HEK293 (cell line): ENCODE measurements at regions not wholly inside any gene's neighbourhood (a gene's known extent, or its start where the extent isn't known, plus 50 kb on each side); places are given as distances from the start of the nearest gene placed in this dataset.

ENCODE experiments used
- CTCF ChIP-seq: fragments of 450-650 bp; formaldehyde crosslinking; IDR thresholded peaks from 2 replicates; pipeline ENCODE4 v1.5.1; 2016; ENCODE audit warnings: missing biosample characterization, missing genetic modification characterization
- YY1 ChIP-seq: fragments of 450-650 bp; formaldehyde crosslinking; IDR thresholded peaks from 2 replicates; pipeline ENCODE4 v1.5.1; 2018; ENCODE audit warnings: missing biosample characterization, missing genetic modification characterization
- ZNF580 ChIP-seq: fragments of 450-650 bp; formaldehyde crosslinking; IDR thresholded peaks from 2 replicates; pipeline ENCODE4 v1.5.1; 2016; ENCODE audit warnings: missing biosample characterization, missing genetic modification characterization

- TF ChIP-seq YY1, result no peak
- TF ChIP-seq CTCF, result no peak
- TF ChIP-seq ZNF580 (tag by site-specific recombination), result no peak
These were observed 256.1 kb upstream of the ITM2A start for GRCh38 chrX:79623098-79623762.
